Inferior parietal cortex (tissue), 1 donor: ENCODE measurements at regions not wholly inside any gene's neighbourhood (a gene's known extent, or its start where the extent isn't known, plus 50 kb on each side); places are given as distances from the start of the nearest gene placed in this dataset.

Source experiments
- DNase-seq: peaks from one replicate; pipeline ENCODE4 v3.0.0-alpha.2; 2016; ENCODE audit errors: extremely low spot score

- peak; percentile 54 for DNase-seq
These were observed 157.8 kb downstream of the CYRIA start for GRCh38 chr2:16507655-16508489.

GRCh38 chr2:16506366-16506765 lies 159.3 kb downstream of the CYRIA start:
- DNase-seq, result no peak

- no peak for DNase-seq
These were observed 168.9 kb downstream of the CYRIA start for GRCh38 chr2:16496426-16497388.

GRCh38 chr2:16495509-16496208 lies 170.0 kb downstream of the CYRIA start:
- DNase-seq, result no peak

DNA sequence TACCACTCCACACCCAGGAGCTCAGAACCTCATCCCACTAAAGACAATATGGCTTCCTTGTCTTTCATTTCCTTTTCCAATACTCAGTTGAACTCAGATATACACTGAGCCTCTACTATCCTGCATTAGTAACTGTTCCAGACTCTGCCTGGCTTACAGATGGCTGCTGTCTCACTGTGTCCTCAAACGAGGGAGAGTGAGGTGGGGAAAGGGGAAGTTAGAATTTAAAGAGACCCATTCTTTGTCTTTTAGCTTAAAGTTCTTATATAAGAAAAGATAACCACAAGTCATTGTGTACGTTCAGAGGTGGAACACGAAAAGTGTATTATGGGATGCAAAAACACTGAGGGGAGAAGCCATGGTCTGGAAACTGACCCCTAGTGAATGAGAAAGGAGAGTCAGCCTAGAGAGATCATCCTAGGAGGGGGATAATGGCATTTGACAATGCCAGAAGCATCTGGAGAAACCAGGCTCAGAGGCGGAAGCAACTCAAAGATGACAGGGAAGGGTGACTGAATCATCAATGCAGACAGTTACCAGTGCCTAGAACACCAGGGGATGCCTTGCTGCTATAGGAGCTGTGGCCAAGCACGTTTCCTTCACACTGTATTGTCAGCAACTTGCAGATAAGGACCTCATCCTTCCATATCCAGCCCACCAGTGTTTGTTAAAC lies 170.7 kb downstream of the CYRIA start:
- DNase-seq, result no peak

DNA sequence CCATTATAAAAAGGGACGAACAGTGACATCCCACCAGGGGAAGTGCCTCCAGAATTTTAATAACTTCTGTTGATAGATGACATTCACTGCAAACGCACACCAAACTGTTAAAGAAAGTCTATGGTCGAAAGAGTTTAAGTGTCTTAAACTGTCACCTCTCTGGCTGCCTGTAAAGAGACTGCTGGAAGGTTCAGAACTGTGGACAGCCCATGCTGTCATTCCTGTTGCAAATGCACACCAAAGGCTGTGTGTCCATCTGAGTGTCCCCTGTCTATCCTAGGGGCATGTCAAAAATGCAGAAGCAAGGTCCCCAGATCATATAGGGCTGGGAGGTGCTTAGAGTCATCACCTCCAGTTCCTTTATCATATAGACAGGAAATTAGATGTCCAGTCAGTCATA lies 171.8 kb downstream of the CYRIA start:
- no peak for DNase-seq

GRCh38 chr2:16487686-16488085 lies 177.9 kb downstream of the CYRIA start:
- DNase-seq, result no peak

DNA sequence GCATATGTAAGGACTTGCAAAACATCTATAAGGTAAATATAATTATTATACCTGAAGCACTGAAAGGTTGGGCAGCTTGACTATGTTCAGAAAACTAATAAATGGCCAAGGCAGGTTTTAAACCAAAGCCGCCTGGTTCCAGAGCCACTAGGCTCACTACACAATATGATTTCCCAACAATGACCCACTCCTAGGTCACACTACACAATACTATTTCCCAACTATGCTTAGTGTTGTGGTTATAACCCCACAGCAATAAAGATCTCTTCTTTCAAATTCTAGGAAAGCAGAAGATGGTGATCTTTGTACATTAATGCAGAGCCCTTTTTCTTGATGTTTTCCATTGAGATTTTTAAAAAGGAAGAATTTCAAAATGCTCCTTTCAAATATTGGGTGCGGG lies 180.4 kb downstream of the CYRIA start:
- no peak for DNase-seq

GRCh38 chr2:16482460-16482859 lies 183.2 kb downstream of the CYRIA start:
- no peak for DNase-seq

- DNase-seq, result no peak
These were observed 184.3 kb downstream of the CYRIA start for GRCh38 chr2:16481351-16481750.

DNA sequence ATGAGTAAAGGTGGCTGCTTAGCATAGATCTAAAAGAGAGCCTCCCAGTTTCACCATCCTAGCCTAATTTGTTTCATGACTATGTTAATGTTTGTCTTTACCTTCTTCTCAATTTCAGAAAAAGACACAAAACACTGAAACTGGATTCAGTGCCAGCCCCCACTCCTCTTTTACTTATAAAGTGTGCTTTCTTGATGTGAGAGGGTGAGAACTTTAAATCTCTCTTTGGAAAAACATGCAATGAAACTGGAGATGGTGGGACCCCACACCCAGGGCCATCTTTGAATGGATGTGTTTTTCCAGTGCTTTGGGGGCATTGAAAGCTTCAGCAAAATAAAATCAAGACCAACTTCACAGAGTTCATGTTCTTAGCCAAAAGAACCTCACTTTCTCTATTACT lies 185.9 kb downstream of the CYRIA start:
- no peak for DNase-seq

DNA sequence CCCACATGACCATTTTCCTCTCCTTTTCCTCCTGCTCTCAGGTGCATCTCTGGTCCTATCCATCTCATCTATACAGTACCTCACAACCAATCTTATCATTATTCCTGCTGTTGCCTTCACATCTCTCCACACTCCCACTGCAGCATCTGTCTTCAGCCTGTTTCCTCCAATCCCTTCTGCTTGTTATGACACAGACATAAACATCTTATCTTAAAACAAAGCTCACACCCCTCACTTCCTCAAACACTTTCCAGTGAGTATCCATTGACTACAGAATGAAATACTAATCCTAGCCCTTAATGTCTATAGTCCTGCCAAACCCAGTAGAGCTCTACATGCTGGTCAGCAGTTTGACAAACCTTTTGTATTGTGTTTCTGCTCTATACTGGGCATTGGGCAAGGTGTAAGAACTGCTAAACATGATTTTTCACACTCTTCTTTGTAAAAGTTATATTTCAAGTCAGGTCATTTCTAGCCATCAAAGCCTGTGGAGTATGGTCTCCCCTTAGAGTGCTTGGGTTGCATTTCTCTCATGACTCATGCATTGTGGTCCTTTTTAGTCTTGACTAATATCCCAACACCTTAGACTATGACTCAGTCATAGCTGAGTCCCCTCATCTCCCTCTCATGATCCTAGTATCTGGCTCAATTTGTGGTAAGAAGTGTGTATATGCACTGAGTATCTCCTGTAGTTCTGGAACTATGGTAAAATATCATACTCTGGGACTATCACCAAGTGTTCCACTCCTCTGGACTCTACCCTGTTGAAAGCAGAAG lies 187.0 kb downstream of the CYRIA start:
- DNase-seq, result no peak

DNA sequence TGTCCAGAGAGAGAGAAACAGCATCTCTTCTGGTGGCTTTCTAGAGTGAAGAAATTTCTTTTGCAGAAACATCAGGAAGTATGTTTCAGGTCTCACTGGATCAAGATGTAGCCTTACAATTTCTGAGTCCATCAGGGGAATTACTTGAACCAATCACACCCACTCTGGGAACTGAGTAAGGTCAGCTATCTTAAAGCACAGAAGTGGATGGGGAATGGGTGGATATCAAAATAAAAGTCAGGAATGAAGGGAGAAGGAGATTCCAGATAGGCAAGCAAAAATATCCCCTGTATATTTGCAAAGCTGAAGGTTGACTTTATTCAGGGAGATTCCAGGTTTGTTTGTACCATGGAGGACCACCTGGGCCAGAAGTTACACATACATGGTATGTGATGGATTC lies 188.0 kb downstream of the CYRIA start:
- no peak for DNase-seq

DNA sequence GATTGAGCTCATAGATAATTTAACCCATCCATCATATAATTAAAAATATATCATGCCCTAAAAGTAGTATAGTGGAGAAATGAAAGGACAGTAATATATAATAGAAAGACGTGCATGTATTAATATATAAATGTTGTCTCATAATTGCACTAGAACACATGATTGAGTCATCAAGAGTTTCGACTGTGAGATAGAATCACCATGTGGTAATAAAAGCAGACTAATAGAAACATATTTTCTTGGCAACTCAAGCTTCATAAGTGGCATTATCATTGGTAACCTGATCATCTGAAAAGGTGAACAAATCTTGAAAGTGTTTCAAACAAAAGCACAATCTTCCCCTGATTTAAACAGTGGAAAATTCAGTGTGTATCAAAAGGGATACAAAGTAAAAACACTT lies 188.8 kb downstream of the CYRIA start:
- no peak for DNase-seq

- DNase-seq, result no peak
These were observed 189.6 kb downstream of the CYRIA start for GRCh38 chr2:16475986-16476567.

DNA sequence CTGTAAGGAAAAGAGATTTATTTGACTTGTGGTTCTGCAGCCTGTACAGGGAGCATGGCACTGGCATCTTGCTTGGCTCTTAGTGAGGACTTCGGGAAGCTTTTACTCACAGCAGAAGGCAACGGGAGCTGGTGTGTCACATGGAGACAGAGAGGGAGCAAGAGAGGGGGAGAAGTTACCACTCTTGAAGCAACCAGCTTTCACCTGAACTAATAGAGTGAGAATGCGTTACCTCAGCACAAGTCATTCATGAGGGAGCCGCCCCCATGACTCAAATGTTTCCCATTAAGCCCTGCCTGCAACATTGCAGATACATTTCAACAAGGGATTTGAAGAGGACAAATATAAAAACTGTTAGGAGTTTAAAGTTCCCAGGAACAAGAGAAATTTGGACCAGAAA lies 190.0 kb downstream of the CYRIA start:
- no peak for DNase-seq

- DNase-seq, result no peak
These were observed 192.1 kb downstream of the CYRIA start for GRCh38 chr2:16473575-16473974.

DNA sequence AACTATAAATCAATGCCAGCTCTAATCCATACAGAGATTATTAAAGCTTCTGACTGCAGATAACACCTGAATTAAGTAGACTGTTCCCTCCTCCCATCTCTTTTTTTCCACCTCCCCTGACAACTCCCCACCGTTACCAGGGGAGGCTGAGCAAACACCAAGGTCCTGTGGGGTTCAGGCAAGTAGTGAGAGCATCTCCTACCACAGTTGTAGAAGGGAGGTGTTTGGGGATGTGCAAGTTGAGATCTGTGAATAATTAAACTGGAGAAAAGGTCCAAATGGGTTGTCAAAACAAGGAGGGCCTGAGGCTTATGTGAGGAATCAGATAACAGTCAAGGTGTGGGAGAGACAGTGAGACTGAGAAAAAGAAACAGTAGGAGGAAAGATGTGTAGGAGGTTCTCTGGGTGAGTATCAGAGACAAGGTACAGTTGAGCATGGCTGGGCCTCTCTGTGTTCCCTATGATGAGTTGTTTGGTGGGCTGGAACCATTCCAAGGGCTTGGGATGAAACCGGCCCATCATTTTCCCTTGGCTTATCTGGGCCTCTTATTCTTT lies 194.6 kb downstream of the CYRIA start:
- no peak for DNase-seq

DNA sequence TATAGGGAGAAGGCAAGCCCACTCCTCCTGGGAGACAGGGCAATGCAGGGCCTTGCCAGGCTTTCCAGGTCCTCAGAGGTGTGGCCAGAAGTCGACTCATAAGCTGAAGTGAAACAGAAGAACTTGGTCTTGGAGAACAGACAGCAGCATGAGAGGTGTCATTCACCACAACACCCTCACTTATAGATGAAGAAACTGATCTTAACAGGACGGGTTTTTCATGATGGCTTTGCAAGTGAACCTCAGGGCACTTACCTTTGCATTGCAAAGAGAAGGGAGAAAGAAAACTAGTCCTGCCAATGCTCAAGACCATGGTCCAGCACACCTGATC lies 198.8 kb downstream of the CYRIA start:
- DNase-seq, result no peak

GRCh38 chr2:16466133-16466820 lies 199.4 kb downstream of the CYRIA start:
- DNase-seq, result no peak
